C4-2B (cell line): ENCODE measurements at regions not wholly inside any gene's neighbourhood (a gene's known extent, or its start where the extent isn't known, plus 50 kb on each side); places are given as distances from the start of the nearest gene placed in this dataset.

Source experiments
- ZFX ChIP-seq: fragments of 450-650 bp; IDR thresholded peaks from 2 replicates; pipeline ENCODE4 v1.6.1; 2017
- TF ChIP-seq, protein P1 (sequence below): fragments of 450-650 bp; conservative IDR thresholded peaks from 2 replicates; pipeline ENCODE4 v1.5.1; 2017; ENCODE audit warnings: mild to moderate bottlenecking

DNA sequence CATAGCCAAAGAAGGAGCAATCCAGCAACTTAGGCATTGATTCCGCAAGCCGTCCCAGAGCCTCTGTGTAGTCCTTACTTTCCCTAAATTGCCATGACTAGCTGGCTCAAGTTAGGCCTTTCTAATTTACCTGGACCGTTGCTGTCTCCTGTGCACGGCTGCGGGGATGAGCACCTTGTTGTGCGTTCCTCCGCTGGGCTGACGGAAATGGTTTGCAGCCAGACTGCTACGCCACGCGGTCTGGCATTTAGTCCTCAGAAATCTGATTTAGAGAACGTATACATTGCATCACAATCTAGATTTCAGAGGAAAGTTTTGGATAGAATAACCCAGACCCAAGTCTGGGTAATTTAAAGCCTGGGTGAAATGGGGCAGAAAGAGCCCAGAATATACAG lies 133.2 kb upstream of the ARHGAP5 start:
- TF ChIP-seq, protein P1, sequence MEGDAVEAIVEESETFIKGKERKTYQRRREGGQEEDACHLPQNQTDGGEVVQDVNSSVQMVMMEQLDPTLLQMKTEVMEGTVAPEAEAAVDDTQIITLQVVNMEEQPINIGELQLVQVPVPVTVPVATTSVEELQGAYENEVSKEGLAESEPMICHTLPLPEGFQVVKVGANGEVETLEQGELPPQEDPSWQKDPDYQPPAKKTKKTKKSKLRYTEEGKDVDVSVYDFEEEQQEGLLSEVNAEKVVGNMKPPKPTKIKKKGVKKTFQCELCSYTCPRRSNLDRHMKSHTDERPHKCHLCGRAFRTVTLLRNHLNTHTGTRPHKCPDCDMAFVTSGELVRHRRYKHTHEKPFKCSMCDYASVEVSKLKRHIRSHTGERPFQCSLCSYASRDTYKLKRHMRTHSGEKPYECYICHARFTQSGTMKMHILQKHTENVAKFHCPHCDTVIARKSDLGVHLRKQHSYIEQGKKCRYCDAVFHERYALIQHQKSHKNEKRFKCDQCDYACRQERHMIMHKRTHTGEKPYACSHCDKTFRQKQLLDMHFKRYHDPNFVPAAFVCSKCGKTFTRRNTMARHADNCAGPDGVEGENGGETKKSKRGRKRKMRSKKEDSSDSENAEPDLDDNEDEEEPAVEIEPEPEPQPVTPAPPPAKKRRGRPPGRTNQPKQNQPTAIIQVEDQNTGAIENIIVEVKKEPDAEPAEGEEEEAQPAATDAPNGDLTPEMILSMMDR = no peak
- no peak for TF ChIP-seq ZFX
